HCT116 (cell line): ENCODE measurements at regions not wholly inside any gene's neighbourhood (a gene's known extent, or its start where the extent isn't known, plus 50 kb on each side); places are given as distances from the start of the nearest gene placed in this dataset.

Experiments
- ATAC-seq: fragments of 200-7000 bp; cut with Tn5 transposase; 2 replicates; pipeline ENCODE4 v1.9.1; 2020; ENCODE audit warnings: mild to moderate bottlenecking, moderate library complexity
- BruUV-seq: library from RNA; stranded (reverse); fragments of 400-500 nt; replicated peaks from 2 replicates; lab custom pipeline; 2021; lab: Mats Ljungman, UMichigan
- CTCF ChIA-PET: fragments of 300-600 bp; sonication (Branson Sonifier 250); formaldehyde crosslinking; loops from one replicate; lab custom pipeline; 2021; ENCODE audit warnings: antibody characterized with exemption; lab: Charles Lee
- POLR2A ChIA-PET: fragments of 300-600, 350-600 bp; sonication (Branson Sonifier 250); formaldehyde crosslinking; loops from one replicate; lab custom pipeline; 2021; ENCODE audit warnings: antibody characterized with exemption; lab: Charles Lee
- RAD21 ChIA-PET, 2 experiments: fragments of 300-600 bp; sonication (Branson Sonifier 250); formaldehyde crosslinking; loops; one replicate each; lab custom pipeline; 2023; ENCODE audit warnings: low total read pairs in 2 of 2; ENCODE audit not compliant: uncharacterized antibody in 2 of 2, unreplicated experiment in 2 of 2, low non-redundant PET in 1 of 2; lab: Charles Lee
- DNase-seq: peaks from one replicate; pipeline ENCODE4 v3.0.0-alpha.2; 2010; ENCODE audit warnings: low read depth, low spot score
- H2AFZ ChIP-seq: fragments of 200-600 bp; shearing (Covaris generic), sonication (generic); 2 replicates; pipeline ENCODE4 v1.6.1; 2017; ENCODE audit warnings: low read depth, mixed run types, mixed read lengths, antibody characterized with exemption, low read length; ENCODE audit not compliant: poor library complexity, severe bottlenecking
- H3K27ac ChIP-seq: 2 replicates; pipeline ENCODE4 v1.5.1; 2012; ENCODE audit warnings: low read depth, low read length
- H3K27me3 ChIP-seq: fragments of 200-600 bp; sonication (generic); 2 replicates; pipeline ENCODE4 v1.6.1; 2016; ENCODE audit warnings: mixed run types, low read length, mixed read lengths; ENCODE audit not compliant: insufficient read depth
- H3K36me3 ChIP-seq, 2 experiments: fragments of 200-500 bp in 1 of 2; fragments of 200-600 bp in 1 of 2; sonication (Bioruptor generic) in 1 of 2; sonication (generic) in 1 of 2; 2 replicates each; pipeline versions ENCODE4 v1.5.1 to v1.6.1; 2014 to 2016; ENCODE audit warnings: low read length in 2 of 2, inconsistent platforms in 1 of 2, mixed read lengths in 1 of 2, mixed run types in 1 of 2; ENCODE audit not compliant: insufficient read depth in 2 of 2, control insufficient read depth in 1 of 2
- H3K4me1 ChIP-seq, 2 experiments: fragments of 200-600 bp in 1 of 2; sonication (generic) in 1 of 2; 2 replicates each; pipeline versions ENCODE4 v1.5.1 to v1.6.1; 2012 to 2017; ENCODE audit warnings: low read length in 2 of 2, inconsistent platforms in 1 of 2, mild to moderate bottlenecking in 1 of 2, mixed read lengths in 1 of 2, mixed run types in 1 of 2, moderate library complexity in 1 of 2; ENCODE audit not compliant: insufficient read depth in 2 of 2, control insufficient read depth in 1 of 2
- H3K4me2 ChIP-seq: fragments of 200-600 bp; sonication (generic); 2 replicates; pipeline ENCODE4 v1.6.1; 2017; ENCODE audit warnings: mixed run types, low read length, mixed read lengths
- H3K4me3 ChIP-seq, 2 experiments: fragments of 200-600 bp in 1 of 2; sonication (generic) in 1 of 2; replicated peaks in 1 of 2; 2 replicates each; pipeline ENCODE4 v1.5.1; 2011 to 2016; ENCODE audit warnings: low read length in 2 of 2, control low read depth in 1 of 2, low read depth in 1 of 2, mild to moderate bottlenecking in 1 of 2, mixed read lengths in 1 of 2, mixed run types in 1 of 2
- H3K79me2 ChIP-seq: fragments of 200-600 bp; sonication (generic); 2 replicates; pipeline ENCODE4 v1.6.1; 2017; ENCODE audit warnings: mild to moderate bottlenecking, mixed run types, low read length, moderate library complexity, mixed read lengths; ENCODE audit not compliant: insufficient read depth
- H3K9ac ChIP-seq: fragments of 200-600 bp; sonication (generic); 2 replicates; pipeline ENCODE4 v1.6.1; 2016; ENCODE audit warnings: low read length, mixed read lengths
- H3K9me2 ChIP-seq: fragments of 200-600 bp; sonication (generic), shearing (Covaris generic); 2 replicates; pipeline ENCODE4 v1.6.1; 2017; ENCODE audit warnings: mixed run types, mild to moderate bottlenecking, moderate library complexity; ENCODE audit not compliant: insufficient read depth
- H3K9me3 ChIP-seq, 2 experiments: fragments of 200-500 bp in 1 of 2; fragments of 200-600 bp in 1 of 2; sonication (Bioruptor generic) in 1 of 2; sonication (generic) in 1 of 2; 2 replicates each; pipeline ENCODE4 v1.6.1; 2014 to 2017; ENCODE audit warnings: low read length in 2 of 2, mixed read lengths in 2 of 2, inconsistent platforms in 1 of 2, low read depth in 1 of 2, mild to moderate bottlenecking in 1 of 2, mixed run types in 1 of 2, moderate library complexity in 1 of 2; ENCODE audit not compliant: control insufficient read depth in 1 of 2, insufficient read depth in 1 of 2
- H4K20me1 ChIP-seq: fragments of 200-600 bp; sonication (generic), shearing (Covaris generic); 2 replicates; pipeline ENCODE4 v1.6.1; 2017; ENCODE audit warnings: mixed run types, mild to moderate bottlenecking, moderate library complexity; ENCODE audit not compliant: insufficient read depth
- ATF3 ChIP-seq: IDR thresholded peaks from 2 replicates; pipeline ENCODE4 v1.6.1; 2012
- CEBPB ChIP-seq: IDR thresholded peaks from 2 replicates; pipeline ENCODE4 v1.6.1; 2012; ENCODE audit warnings: low read depth
- CTCF ChIP-seq, 3 experiments: fragments of 200-600 bp in 1 of 3; sonication (generic) in 1 of 3; IDR thresholded peaks in 2 of 3; conservative IDR thresholded peaks in 1 of 3; 2 replicates each; pipeline ENCODE4 v1.5.1; 2012 to 2017; ENCODE audit warnings: low read depth in 2 of 3, low read length in 2 of 3, antibody characterized with exemption in 1 of 3, borderline replicate concordance in 1 of 3, control low read depth in 1 of 3, mild to moderate bottlenecking in 1 of 3, mixed read lengths in 1 of 3, mixed run types in 1 of 3, moderate library complexity in 1 of 3; ENCODE audit not compliant: insufficient read depth in 1 of 3
- EGR1 ChIP-seq: IDR thresholded peaks from 2 replicates; pipeline ENCODE4 v1.6.1; 2012; ENCODE audit warnings: low read depth
- ELF1 ChIP-seq: IDR thresholded peaks from 2 replicates; pipeline ENCODE4 v1.6.1; 2012; ENCODE audit warnings: low read depth, borderline replicate concordance
- EZH2 ChIP-seq: fragments of 200-600 bp; sonication (generic); IDR thresholded peaks from 2 replicates; pipeline ENCODE4 v1.6.1; 2017; ENCODE audit warnings: antibody characterized with exemption, mixed run types
- EZH2phosphoT487 ChIP-seq: fragments of 200-600 bp; IDR thresholded peaks from 2 replicates; pipeline ENCODE4 v1.6.1; 2018; ENCODE audit warnings: antibody characterized with exemption, borderline replicate concordance
- FOSL1 ChIP-seq: IDR thresholded peaks from 2 replicates; pipeline ENCODE4 v1.6.1; 2012; ENCODE audit warnings: low read depth
- POLR2AphosphoS5 ChIP-seq: IDR thresholded peaks from 2 replicates; pipeline ENCODE4 v1.6.1; 2011; ENCODE audit warnings: mild to moderate bottlenecking, low read depth, low read length, moderate library complexity
- RAD21 ChIP-seq: IDR thresholded peaks from 2 replicates; pipeline ENCODE4 v1.6.1; 2012; ENCODE audit warnings: low read depth, mild to moderate bottlenecking
- REST ChIP-seq: IDR thresholded peaks from 2 replicates; pipeline ENCODE4 v1.6.1; 2012; ENCODE audit warnings: low read depth
- SIN3A ChIP-seq: IDR thresholded peaks from 2 replicates; pipeline ENCODE4 v1.6.1; 2012; ENCODE audit warnings: low read depth
- SP1 ChIP-seq: IDR thresholded peaks from 2 replicates; pipeline ENCODE4 v1.6.1; 2012; ENCODE audit warnings: low read depth
- SRF ChIP-seq: IDR thresholded peaks from 2 replicates; pipeline ENCODE4 v1.6.1; 2012; ENCODE audit warnings: low read depth
- TCF7L2 ChIP-seq: IDR thresholded peaks from 2 replicates; pipeline ENCODE4 v1.7.0; 2011; ENCODE audit warnings: borderline replicate concordance, inconsistent platforms; ENCODE audit not compliant: insufficient read depth, insufficient read length; ENCODE audit errors: extremely low read depth
- YY1 ChIP-seq: IDR thresholded peaks from 2 replicates; pipeline ENCODE4 v1.6.1; 2011; ENCODE audit warnings: low read length, low read depth, moderate library complexity, mild to moderate bottlenecking; ENCODE audit not compliant: insufficient replicate concordance; ENCODE audit errors: extremely low read depth
- ZFX ChIP-seq: fragments of 450-650 bp; IDR thresholded peaks from 2 replicates; pipeline ENCODE4 v1.6.1; 2017
- intact Hi-C: fragments of 100-400 bp; cut with micrococcal nuclease; formaldehyde crosslinking; loops from 2 replicates; pipeline ENCODE4 v1.10.0; 2022

- no peaks in the 10 kb centered on the region for H3K36me3 ChIP-seq
- H3K4me1 ChIP-seq, result no peaks in the 10 kb centered on the region
- ChIA-PET POLR2A (no interaction called here), RAD21 (no interaction called here), CTCF (no interaction called here)
- no peak overlapping the region for H3K27ac ChIP-seq
- no peak for DNase-seq
- intact Hi-C loops, result no loop called here
- no peaks in the 10 kb centered on the region for H3K9me2 ChIP-seq
- no peak overlapping the region for H2AFZ ChIP-seq
- peaks cover 0 to 28% of the 10 kb centered on the region in 2 experiments; a peak in 3 of 4 replicates for H3K9me3 ChIP-seq
- TF ChIP-seq EGR1 (no peak), REST (no peak), CEBPB (no peak), EZH2 (no peak), RAD21 (no peak), ELF1 (no peak), ZFX (no peak), SIN3A (no peak), SRF (no peak), FOSL1 (no peak), CTCF (IDR thresholded peaks at IDR 0.05 in 2 of 3, conservative IDR thresholded peaks at IDR 0.05 in 1 of 3; ENCODE audit: borderline replicate concordance in 1 of 3, insufficient read depth in 1 of 3, low read depth in 2 of 3, low read length in 2 of 3) (no peak), TCF7L2 (no peak), SP1 (no peak), EZH2phosphoT487 (no peak), ATF3 (no peak), POLR2AphosphoS5 (no peak), YY1 (no peak)
- H3K27me3 ChIP-seq, result no peaks in the 10 kb centered on the region
- no peak overlapping the region for H3K9ac ChIP-seq
- no peaks in the 10 kb centered on the region for H4K20me1 ChIP-seq
- BruUV-seq, result no TSS peak
- no peak overlapping the region for H3K4me3 ChIP-seq
- no peaks in the 10 kb centered on the region for H3K79me2 ChIP-seq
- no peak overlapping the region for H3K4me2 ChIP-seq
- ATAC-seq, result no peak
Observed at GRCh38 chr4:23166407-23166806, 473.7 kb downstream of the GBA3 start.
